ENCODE measurements at regions not wholly inside any gene's neighbourhood (a gene's known extent, or its start where the extent isn't known, plus 50 kb on each side); places are given as distances from the start of the nearest gene placed in this dataset.

DNA sequence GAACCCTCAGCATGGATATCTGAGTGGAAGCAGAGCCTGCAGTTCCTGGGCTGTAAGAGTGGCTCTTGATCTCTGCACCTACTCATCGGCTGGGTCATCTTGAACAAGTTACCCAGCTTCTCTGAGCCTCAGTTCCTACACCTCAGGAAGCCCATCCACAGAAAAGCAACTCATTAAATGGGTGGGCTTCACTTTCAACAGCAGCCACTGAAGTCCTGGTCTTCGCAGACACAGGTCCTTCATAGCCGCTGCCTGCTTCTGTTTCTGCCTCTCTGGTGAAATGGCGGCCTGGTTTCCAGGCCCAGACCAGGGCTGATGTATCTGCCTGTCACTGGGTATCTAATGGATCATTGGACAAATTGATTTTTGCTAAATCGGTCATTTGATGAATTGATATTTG, 571.4 kb downstream of the PTPRU start:
- Histone ChIP-seq H3K4me1 (ENCODE audit: control insufficient read depth, insufficient read depth, low read length) (no peaks in the 10 kb centered on the region), H3K9ac (ENCODE audit: low read length) (no peak overlapping the region), H3K4me3 (ENCODE audit: low read length) (no peak overlapping the region), H3K36me3 (ENCODE audit: control insufficient read depth, insufficient read depth, low read length) (no peaks in the 10 kb centered on the region), H3K27ac (ENCODE audit: low read depth, low read length) (no peak overlapping the region), H3K27me3 (ENCODE audit: control insufficient read depth, insufficient read depth, low read length) (no peaks in the 10 kb centered on the region)

DNA sequence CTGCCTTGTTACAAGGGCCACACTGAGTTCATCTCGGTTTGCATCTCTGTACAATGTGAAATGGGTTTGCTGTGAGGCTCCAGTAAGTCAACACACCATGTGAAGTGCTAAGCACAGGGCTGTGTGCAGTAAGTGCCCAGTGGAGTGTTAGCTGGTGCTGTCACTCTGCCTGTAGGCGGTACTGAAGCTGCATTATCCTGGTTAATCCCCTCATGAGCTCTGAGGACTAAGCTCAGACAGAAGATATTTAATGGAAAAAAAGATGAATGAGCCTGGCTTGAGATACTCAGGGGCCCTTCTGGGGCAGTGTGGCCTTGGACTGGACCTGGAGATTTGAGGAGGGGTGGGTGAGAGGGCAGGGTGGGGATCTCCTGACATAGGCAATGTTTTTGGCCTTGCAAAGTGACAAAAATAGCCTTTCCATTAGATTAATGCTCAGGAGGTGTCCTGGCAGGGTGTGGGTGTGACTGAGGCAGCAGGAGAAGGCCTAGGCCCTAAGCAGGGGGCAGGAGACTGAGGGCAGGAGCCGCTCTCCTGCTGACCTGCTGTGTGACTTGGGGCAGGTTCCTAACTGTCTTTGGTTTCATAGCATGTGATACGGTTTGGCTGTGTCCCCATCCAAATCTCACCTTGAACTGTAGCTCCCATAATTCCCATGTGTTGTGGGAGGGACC, 570.5 kb downstream of the PTPRU start:
- Histone ChIP-seq H3K36me3 (ENCODE audit: control insufficient read depth, insufficient read depth, low read length) (no peaks in the 10 kb centered on the region), H3K4me1 (ENCODE audit: control insufficient read depth, insufficient read depth, low read length) (no peaks in the 10 kb centered on the region), H3K27ac (ENCODE audit: low read depth, low read length) (no peak overlapping the region), H3K4me3 (ENCODE audit: low read length) (no peak overlapping the region), H3K27me3 (ENCODE audit: control insufficient read depth, insufficient read depth, low read length) (no peaks in the 10 kb centered on the region), H3K9ac (ENCODE audit: low read length) (no peak overlapping the region)

DNA sequence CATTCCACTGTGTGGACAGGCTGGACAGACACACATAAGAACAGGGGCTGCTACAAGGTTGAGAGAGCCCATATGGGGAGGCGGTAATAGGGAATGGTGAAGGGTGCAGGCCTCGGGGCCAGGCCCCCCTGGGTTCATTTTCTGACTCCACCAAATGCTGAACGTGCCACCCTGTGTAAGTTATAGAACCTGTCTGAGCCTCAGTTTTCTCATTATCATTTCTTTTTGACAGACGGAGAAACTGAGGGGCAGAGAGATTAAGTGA, 569.5 kb downstream of the PTPRU start:
- H3K4me1 ChIP-seq (ENCODE audit: control insufficient read depth, insufficient read depth, low read length), result no peaks in the 10 kb centered on the region
- H3K36me3 ChIP-seq (ENCODE audit: control insufficient read depth, insufficient read depth, low read length), result no peaks in the 10 kb centered on the region
- no peaks in the 10 kb centered on the region for H3K27me3 ChIP-seq (ENCODE audit: control insufficient read depth, insufficient read depth, low read length)
- no peak overlapping the region for H3K4me3 ChIP-seq (ENCODE audit: low read length)
- no peak overlapping the region for H3K27ac ChIP-seq (ENCODE audit: low read depth, low read length)
- no peak overlapping the region for H3K9ac ChIP-seq (ENCODE audit: low read length)

DNA sequence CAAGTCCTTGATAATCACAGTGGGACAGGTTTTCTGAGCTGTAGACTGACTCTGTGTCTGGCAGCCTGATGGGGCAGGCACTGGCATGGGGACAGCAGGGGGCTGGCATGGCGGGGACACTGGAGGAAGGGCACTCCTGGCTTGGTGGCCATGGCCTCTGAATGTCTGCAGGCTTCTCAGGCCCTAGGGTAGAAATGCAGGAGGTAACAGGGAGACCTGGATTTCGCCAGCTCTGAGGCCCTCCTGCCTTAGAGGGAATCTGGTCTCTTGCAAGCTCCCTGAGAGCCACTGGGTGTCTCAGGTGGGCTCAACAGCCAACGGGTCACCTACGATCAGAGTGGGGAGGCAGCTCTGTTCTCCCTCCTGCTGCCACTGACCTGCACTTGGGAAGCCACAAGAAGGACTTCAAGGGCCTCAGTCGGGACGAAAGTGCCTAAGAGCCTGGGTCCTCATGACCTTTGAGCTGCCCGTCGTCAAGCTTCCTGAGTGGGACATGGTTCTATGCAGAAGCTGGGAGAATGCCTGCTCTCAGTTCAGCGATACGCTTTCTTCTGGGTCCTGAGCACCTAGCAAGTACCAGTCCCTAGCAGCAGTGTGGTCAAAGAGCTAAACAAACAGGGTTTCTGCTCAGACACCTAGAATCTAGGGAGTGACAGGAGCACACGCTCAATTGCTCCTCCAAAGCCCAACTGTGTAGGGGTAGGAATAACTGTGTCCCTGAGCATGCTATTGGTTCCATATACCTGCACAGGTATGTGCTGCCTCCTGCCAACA, 569.0 kb downstream of the PTPRU start:
- Histone ChIP-seq H3K4me1 (ENCODE audit: control insufficient read depth, insufficient read depth, low read length) (no peaks in the 10 kb centered on the region), H3K27ac (ENCODE audit: low read depth, low read length) (no peak overlapping the region), H3K4me3 (ENCODE audit: low read length) (no peak overlapping the region), H3K27me3 (ENCODE audit: control insufficient read depth, insufficient read depth, low read length) (no peaks in the 10 kb centered on the region), H3K36me3 (ENCODE audit: control insufficient read depth, insufficient read depth, low read length) (no peaks in the 10 kb centered on the region), H3K9ac (ENCODE audit: low read length) (no peak overlapping the region)

DNA sequence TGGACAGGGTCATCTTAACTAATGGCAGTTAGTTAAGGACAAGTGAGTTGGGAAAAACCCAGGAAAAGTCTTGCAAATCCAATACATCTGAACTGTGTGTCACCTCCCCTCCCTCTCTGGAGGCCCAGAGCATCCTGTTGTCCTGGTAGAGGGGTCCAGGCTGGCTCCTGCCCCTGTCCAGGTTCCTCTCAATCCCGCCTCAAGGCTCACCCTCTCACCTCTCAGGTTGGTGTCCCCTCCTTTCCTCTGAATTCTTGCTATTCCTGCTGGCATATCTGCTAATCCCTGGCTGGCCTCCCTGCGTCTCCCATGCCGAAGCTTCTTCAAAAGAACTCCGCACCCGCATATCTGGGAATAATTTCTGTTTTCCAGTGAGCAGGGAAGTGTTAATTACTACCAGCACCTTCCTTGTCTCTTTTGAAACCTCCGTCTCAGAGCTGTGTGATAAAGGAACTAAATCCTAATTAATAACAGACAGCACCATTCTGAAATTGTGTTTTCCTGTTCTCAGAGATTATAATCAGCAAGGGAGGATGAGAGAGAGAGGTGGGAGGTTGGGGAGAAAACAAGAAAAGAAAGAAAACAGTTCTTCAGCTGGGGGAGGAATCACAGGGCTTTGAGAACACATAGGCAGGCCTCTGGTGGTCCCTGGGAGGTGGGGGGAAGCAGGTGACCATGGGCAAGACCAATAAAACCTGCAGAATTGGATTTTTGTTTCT, 568.0 kb downstream of the PTPRU start:
- Histone ChIP-seq H3K9ac (ENCODE audit: low read length) (no peak overlapping the region), H3K27ac (ENCODE audit: low read depth, low read length) (no peak overlapping the region), H3K4me1 (ENCODE audit: control insufficient read depth, insufficient read depth, low read length) (no peaks in the 10 kb centered on the region), H3K36me3 (ENCODE audit: control insufficient read depth, insufficient read depth, low read length) (no peaks in the 10 kb centered on the region), H3K27me3 (ENCODE audit: control insufficient read depth, insufficient read depth, low read length) (no peaks in the 10 kb centered on the region), H3K4me3 (ENCODE audit: low read length) (no peak overlapping the region)

DNA sequence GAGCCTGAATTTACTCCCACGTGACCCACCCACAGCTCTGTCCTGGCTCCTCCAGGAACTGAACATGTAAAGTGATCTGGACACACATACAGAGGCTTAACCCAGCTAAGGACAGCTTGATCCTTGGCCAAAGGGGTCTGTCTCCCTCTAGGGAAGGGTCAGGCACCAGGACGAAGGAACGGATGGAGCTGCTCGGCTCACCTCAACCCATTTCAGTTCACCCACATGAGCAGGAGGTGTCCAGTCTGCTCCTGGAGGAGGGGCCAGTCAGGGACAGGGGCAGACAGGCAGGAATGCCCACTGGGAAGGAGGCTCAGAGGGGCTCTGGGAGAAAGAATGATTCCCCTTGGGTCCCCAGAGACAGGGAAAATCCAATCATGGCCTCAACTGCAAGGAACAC, 567.2 kb downstream of the PTPRU start:
- Histone ChIP-seq H3K4me1 (ENCODE audit: control insufficient read depth, insufficient read depth, low read length) (no peaks in the 10 kb centered on the region), H3K4me3 (ENCODE audit: low read length) (no peak overlapping the region), H3K36me3 (ENCODE audit: control insufficient read depth, insufficient read depth, low read length) (no peaks in the 10 kb centered on the region), H3K27ac (ENCODE audit: low read depth, low read length) (no peak overlapping the region), H3K9ac (ENCODE audit: low read length) (no peak overlapping the region), H3K27me3 (ENCODE audit: control insufficient read depth, insufficient read depth, low read length) (no peaks in the 10 kb centered on the region)

DNA sequence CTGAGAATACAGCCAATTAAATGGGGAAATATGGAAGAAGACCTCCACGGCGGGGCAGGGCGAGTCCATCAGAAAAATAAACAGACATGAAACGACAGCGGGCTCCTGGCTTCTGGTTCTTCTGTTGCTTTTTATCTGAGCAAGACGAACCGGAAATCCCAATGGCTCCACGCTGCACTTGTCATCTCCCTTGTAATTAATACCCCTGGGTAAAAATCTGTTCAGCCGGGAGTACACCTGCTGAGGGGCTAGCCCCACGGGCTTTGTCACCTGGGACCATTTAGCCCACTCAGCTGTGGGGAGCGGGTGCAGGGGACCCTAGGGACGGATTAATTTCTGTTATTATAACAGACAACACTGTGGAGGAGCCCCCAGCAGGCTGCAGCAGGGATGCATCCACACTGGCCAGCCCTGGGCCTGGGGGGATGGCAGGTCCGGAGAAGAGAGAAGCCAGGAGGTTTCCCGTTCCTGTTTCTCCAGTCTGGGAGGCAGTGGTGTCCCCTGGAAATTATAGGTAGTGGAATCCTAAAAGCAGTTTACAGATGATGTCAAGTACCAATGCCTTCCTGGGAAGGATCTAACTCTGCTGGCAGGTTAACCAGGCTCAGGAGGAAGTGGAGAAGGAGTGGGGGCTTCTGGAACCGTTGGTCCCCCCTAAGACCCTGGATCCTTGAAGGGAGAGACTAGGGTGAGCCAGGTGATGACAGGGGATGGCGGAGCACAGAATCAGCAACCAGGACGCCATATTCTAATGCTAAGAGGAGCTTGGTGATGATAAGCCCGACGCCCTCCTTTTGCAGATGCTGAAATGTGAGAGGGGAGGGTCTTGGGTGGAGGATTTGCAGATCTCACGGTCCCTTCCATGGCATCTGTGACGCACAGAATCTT, 566.1 kb downstream of the PTPRU start:
- H3K27ac ChIP-seq (ENCODE audit: low read depth, low read length), result no peak overlapping the region
- no peaks in the 10 kb centered on the region for H3K36me3 ChIP-seq (ENCODE audit: control insufficient read depth, insufficient read depth, low read length)
- no peaks in the 10 kb centered on the region for H3K4me1 ChIP-seq (ENCODE audit: control insufficient read depth, insufficient read depth, low read length)
- no peak overlapping the region for H3K4me3 ChIP-seq (ENCODE audit: low read length)
- H3K27me3 ChIP-seq (ENCODE audit: control insufficient read depth, insufficient read depth, low read length), result no peaks in the 10 kb centered on the region
- no peak overlapping the region for H3K9ac ChIP-seq (ENCODE audit: low read length)

DNA sequence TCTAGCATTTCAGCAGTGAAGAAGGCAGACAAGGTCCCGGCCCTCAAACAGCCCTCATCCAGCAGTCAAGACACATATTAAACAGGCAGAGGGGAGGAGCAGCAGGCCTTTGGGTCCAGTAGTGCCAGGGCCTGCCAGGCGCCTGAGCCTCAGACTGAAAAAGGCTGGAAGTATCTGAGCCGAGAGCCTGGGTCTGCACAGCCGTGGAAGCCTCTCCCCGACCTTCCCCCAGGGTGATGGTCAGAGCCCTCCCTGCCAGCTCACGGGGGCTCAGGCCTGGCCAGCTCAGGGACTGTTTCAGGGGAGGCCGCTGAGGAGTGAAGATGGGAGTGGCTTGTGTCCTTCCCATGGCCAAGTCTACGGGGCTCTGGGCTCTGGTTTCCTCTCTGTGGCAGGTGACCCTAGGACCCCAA, 565.2 kb downstream of the PTPRU start:
- Histone ChIP-seq H3K4me3 (ENCODE audit: low read length) (no peak overlapping the region), H3K4me1 (ENCODE audit: control insufficient read depth, insufficient read depth, low read length) (no peaks in the 10 kb centered on the region), H3K27ac (ENCODE audit: low read depth, low read length) (no peak overlapping the region), H3K36me3 (ENCODE audit: control insufficient read depth, insufficient read depth, low read length) (no peaks in the 10 kb centered on the region), H3K27me3 (ENCODE audit: control insufficient read depth, insufficient read depth, low read length) (no peaks in the 10 kb centered on the region), H3K9ac (ENCODE audit: low read length) (no peak overlapping the region)

DNA sequence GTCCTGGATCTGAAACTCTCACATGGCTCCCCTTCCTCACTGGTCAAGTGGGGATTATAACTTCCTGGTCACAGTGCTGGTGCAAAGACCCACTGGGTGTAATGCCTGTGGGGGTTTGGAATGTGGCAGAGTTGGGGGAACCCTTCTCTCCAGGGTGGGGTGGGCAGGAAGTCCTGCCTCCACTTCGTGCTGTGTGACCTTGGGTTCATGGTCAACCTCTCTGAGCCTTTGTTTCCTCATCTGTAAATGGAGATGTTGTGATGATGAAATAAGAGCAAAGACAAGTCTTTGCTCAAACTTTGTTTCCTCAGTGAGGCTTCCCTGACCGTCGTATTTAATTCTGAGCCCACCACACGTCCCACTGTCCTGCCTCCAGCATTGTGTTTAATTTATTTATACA, 564.7 kb downstream of the PTPRU start:
- Histone ChIP-seq H3K9ac (ENCODE audit: low read length) (no peak overlapping the region), H3K27me3 (ENCODE audit: control insufficient read depth, insufficient read depth, low read length) (no peaks in the 10 kb centered on the region), H3K36me3 (ENCODE audit: control insufficient read depth, insufficient read depth, low read length) (no peaks in the 10 kb centered on the region), H3K4me3 (ENCODE audit: low read length) (no peak overlapping the region), H3K27ac (ENCODE audit: low read depth, low read length) (no peak overlapping the region), H3K4me1 (ENCODE audit: control insufficient read depth, insufficient read depth, low read length) (no peaks in the 10 kb centered on the region)

DNA sequence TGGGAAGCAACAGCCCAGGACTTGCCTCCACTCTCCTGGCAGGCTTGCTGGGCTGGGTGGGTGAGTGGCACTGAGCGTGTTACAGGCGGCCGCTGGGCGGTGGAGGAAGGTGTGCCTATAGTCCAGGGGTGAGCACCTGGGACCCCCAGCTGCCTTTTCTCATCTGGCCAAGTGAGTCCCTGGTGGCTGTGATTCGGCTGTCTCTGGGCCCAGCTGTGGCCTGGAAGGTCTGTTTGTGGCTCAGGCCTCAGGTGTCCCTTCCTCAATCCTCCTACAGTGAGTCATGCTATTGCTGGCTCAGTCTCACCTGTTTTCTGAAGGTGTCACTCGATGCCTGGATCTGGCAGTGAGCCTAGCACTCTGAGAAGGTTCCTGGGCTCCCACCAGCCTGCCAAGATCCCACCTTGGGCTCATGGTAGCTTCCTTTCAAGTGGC, 564.2 kb downstream of the PTPRU start:
- Histone ChIP-seq H3K27me3 (ENCODE audit: control insufficient read depth, insufficient read depth, low read length) (no peaks in the 10 kb centered on the region), H3K36me3 (ENCODE audit: control insufficient read depth, insufficient read depth, low read length) (no peaks in the 10 kb centered on the region), H3K4me1 (ENCODE audit: control insufficient read depth, insufficient read depth, low read length) (no peaks in the 10 kb centered on the region), H3K9ac (ENCODE audit: low read length) (no peak overlapping the region), H3K4me3 (ENCODE audit: low read length) (no peak overlapping the region), H3K27ac (ENCODE audit: low read depth, low read length) (no peak overlapping the region)

DNA sequence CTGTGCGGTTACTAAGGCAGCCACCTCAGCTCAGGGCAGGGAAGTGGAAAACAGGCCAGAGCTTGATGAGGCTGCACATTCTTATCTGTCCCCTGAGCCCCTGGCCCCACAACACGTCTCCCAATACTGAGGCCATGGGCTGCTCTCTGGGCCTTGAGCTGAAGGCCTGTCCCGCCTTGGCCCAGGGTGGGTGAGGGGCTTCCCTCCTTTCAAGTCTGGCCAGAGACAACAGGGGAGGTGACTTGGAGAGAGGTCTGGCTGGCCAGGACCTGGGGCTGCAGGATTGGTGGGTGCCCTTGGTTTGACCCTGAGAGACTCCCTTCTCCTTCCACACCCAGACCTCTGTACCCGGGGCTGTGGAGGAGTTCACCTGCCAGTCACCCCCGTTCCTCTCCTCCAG, 563.8 kb downstream of the PTPRU start:
- Histone ChIP-seq H3K9ac (ENCODE audit: low read length) (no peak overlapping the region), H3K36me3 (ENCODE audit: control insufficient read depth, insufficient read depth, low read length) (no peaks in the 10 kb centered on the region), H3K27ac (ENCODE audit: low read depth, low read length) (no peak overlapping the region), H3K4me3 (ENCODE audit: low read length) (no peak overlapping the region), H3K27me3 (ENCODE audit: control insufficient read depth, insufficient read depth, low read length) (no peaks in the 10 kb centered on the region), H3K4me1 (ENCODE audit: control insufficient read depth, insufficient read depth, low read length) (no peaks in the 10 kb centered on the region)
